DOHH2 (cell line): ENCODE measurements at regions not wholly inside any gene's neighbourhood (a gene's known extent, or its start where the extent isn't known, plus 50 kb on each side); places are given as distances from the start of the nearest gene placed in this dataset.

Experiments
- H3F3A ChIP-seq: fragments of 200-600 bp; sonication (generic), shearing (Covaris generic); 2 replicates; pipeline ENCODE4 v1.6.0; 2016; ENCODE audit warnings: antibody characterized with exemption, mild to moderate bottlenecking; ENCODE audit not compliant: control insufficient read depth, insufficient read depth
- H3K27ac ChIP-seq: fragments of 200-600 bp; sonication (generic); 2 replicates; pipeline ENCODE4 v1.5.1; 2014; ENCODE audit warnings: low read depth, mild to moderate bottlenecking, low read length, moderate library complexity
- H3K27me3 ChIP-seq: fragments of 200-600 bp; sonication (generic); 2 replicates; pipeline ENCODE4 v1.6.1; 2014; ENCODE audit warnings: mild to moderate bottlenecking, low read length, mixed read lengths; ENCODE audit not compliant: control insufficient read depth
- H3K36me3 ChIP-seq: fragments of 200-600 bp; sonication (generic); 2 replicates; pipeline ENCODE4 v1.6.1; 2014; ENCODE audit warnings: mild to moderate bottlenecking, low read length, moderate library complexity, mixed read lengths; ENCODE audit not compliant: control insufficient read depth
- H3K4me1 ChIP-seq: fragments of 200-600 bp; sonication (generic); 2 replicates; pipeline ENCODE4 v1.6.1; 2014; ENCODE audit warnings: mild to moderate bottlenecking, low read length, mixed read lengths; ENCODE audit not compliant: control insufficient read depth
- H3K4me2 ChIP-seq: fragments of 200-600 bp; sonication (generic); 2 replicates; pipeline ENCODE4 v1.6.0; 2014; ENCODE audit warnings: mild to moderate bottlenecking, low read length, moderate library complexity
- H3K4me3 ChIP-seq: fragments of 200-600 bp; sonication (generic); 2 replicates; pipeline ENCODE4 v1.5.1; 2014; ENCODE audit warnings: mild to moderate bottlenecking, low read length, mixed read lengths
- H3K79me2 ChIP-seq: fragments of 200-600 bp; sonication (generic); 2 replicates; pipeline ENCODE4 v1.6.1; 2014; ENCODE audit warnings: mild to moderate bottlenecking, low read length, mixed read lengths; ENCODE audit not compliant: control insufficient read depth
- H3K9me2 ChIP-seq: fragments of 200-600 bp; sonication (generic); replicated peaks from 2 replicates; pipeline ENCODE4 v1.6.1; 2014; ENCODE audit warnings: mild to moderate bottlenecking, low read length, mixed read lengths; ENCODE audit not compliant: control insufficient read depth
- H3K9me3 ChIP-seq: fragments of 200-600 bp; sonication (generic); 2 replicates; pipeline ENCODE4 v1.6.1; 2014; ENCODE audit warnings: antibody characterized with exemption, low read length, mixed read lengths; ENCODE audit not compliant: control insufficient read depth, insufficient read depth
- H4K20me1 ChIP-seq: fragments of 200-600 bp; sonication (generic); 2 replicates; pipeline ENCODE4 v1.6.0; 2014; ENCODE audit warnings: low read depth, mild to moderate bottlenecking, antibody characterized with exemption, low read length, moderate library complexity; ENCODE audit not compliant: control insufficient read depth, insufficient read depth
- EZH2phosphoT487 ChIP-seq: fragments of 200-600 bp; sonication (generic); IDR thresholded peaks from 2 replicates; pipeline ENCODE4 v1.6.1; 2017; ENCODE audit warnings: borderline replicate concordance, mild to moderate bottlenecking, antibody characterized with exemption, low read length, moderate library complexity, mixed read lengths
- TF ChIP-seq, protein P1 (sequence below): fragments of 200-600 bp; sonication (generic); IDR thresholded peaks from one replicate; pipeline ENCODE4 v1.5.1; 2014; ENCODE audit warnings: antibody characterized with exemption, mild to moderate bottlenecking, low read depth, low read length; ENCODE audit not compliant: poor library complexity, severe bottlenecking

- Histone ChIP-seq H3K4me2 (no peak overlapping the region), H3K27ac (no peak overlapping the region), H3K9me3 (no peaks in the 10 kb centered on the region), H3K36me3 (no peaks in the 10 kb centered on the region), H3F3A (no peaks in the 10 kb centered on the region), H3K27me3 (no peaks in the 10 kb centered on the region), H3K4me3 (no peak overlapping the region), H3K9me2 (no peaks in the 10 kb centered on the region), H3K79me2 (no peaks in the 10 kb centered on the region), H4K20me1 (no peaks in the 10 kb centered on the region), H3K4me1 (no peaks in the 10 kb centered on the region)
- TF ChIP-seq, protein P1, sequence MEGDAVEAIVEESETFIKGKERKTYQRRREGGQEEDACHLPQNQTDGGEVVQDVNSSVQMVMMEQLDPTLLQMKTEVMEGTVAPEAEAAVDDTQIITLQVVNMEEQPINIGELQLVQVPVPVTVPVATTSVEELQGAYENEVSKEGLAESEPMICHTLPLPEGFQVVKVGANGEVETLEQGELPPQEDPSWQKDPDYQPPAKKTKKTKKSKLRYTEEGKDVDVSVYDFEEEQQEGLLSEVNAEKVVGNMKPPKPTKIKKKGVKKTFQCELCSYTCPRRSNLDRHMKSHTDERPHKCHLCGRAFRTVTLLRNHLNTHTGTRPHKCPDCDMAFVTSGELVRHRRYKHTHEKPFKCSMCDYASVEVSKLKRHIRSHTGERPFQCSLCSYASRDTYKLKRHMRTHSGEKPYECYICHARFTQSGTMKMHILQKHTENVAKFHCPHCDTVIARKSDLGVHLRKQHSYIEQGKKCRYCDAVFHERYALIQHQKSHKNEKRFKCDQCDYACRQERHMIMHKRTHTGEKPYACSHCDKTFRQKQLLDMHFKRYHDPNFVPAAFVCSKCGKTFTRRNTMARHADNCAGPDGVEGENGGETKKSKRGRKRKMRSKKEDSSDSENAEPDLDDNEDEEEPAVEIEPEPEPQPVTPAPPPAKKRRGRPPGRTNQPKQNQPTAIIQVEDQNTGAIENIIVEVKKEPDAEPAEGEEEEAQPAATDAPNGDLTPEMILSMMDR, result no peak
- TF ChIP-seq EZH2phosphoT487, result no peak
These were observed 1564.4 kb downstream of the EFNA5 start for GRCh38 chr5:106106384-106106783.

- no peak overlapping the region for H3K27ac ChIP-seq
- no peaks in the 10 kb centered on the region for H3K36me3 ChIP-seq
- no peaks in the 10 kb centered on the region for H3K79me2 ChIP-seq
- H3K4me1 ChIP-seq, result no peaks in the 10 kb centered on the region
- no peaks in the 10 kb centered on the region for H3F3A ChIP-seq
- H3K4me3 ChIP-seq, result no peak overlapping the region
- no peaks in the 10 kb centered on the region for H3K9me3 ChIP-seq
- no peaks in the 10 kb centered on the region for H4K20me1 ChIP-seq
- TF ChIP-seq, protein P1, result no peak
- no peak for TF ChIP-seq EZH2phosphoT487
- no peaks in the 10 kb centered on the region for H3K9me2 ChIP-seq
- no peak overlapping the region for H3K4me2 ChIP-seq
- H3K27me3 ChIP-seq, result no peaks in the 10 kb centered on the region
These were observed 1573.4 kb downstream of the EFNA5 start for GRCh38 chr5:106097340-106097739.

DNA sequence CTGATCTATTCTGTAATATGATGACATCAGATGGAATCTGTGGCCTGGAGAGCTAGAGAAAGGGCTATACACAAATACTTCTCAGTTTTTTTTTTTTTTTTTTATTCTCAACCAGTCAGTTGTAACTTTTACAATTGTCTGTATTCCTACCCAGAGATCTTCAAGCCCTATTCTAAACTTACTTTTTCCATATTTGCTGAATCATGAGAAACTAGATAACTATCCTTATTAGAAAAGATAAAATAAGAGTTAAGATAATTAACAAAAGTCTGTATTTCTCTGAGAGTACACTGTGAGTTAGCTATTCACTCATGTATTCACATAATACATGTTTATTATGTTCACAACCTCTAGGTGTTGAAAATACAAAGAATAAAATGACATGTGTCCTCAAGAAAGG lies 1575.9 kb downstream of the EFNA5 start:
- no peaks in the 10 kb centered on the region for H3K9me3 ChIP-seq
- H3K4me2 ChIP-seq, result no peak overlapping the region
- H4K20me1 ChIP-seq, result no peaks in the 10 kb centered on the region
- H3K4me3 ChIP-seq, result no peak overlapping the region
- no peaks in the 10 kb centered on the region for H3K36me3 ChIP-seq
- no peaks in the 10 kb centered on the region for H3K79me2 ChIP-seq
- TF ChIP-seq, protein P1, result no peak
- no peak for TF ChIP-seq EZH2phosphoT487
- H3K4me1 ChIP-seq, result no peaks in the 10 kb centered on the region
- no peaks in the 10 kb centered on the region for H3K9me2 ChIP-seq
- no peaks in the 10 kb centered on the region for H3F3A ChIP-seq
- H3K27me3 ChIP-seq, result no peaks in the 10 kb centered on the region
- no peak overlapping the region for H3K27ac ChIP-seq

GRCh38 chr5:106094204-106094607 lies 1576.5 kb downstream of the EFNA5 start:
- H3K79me2 ChIP-seq, result no peaks in the 10 kb centered on the region
- no peak overlapping the region for H3K27ac ChIP-seq
- no peaks in the 10 kb centered on the region for H3K9me3 ChIP-seq
- H3F3A ChIP-seq, result no peaks in the 10 kb centered on the region
- TF ChIP-seq EZH2phosphoT487, result no peak
- TF ChIP-seq, protein P1, result no peak
- no peaks in the 10 kb centered on the region for H3K4me1 ChIP-seq
- no peaks in the 10 kb centered on the region for H3K27me3 ChIP-seq
- H3K4me3 ChIP-seq, result no peak overlapping the region
- no peak overlapping the region for H3K4me2 ChIP-seq
- H4K20me1 ChIP-seq, result no peaks in the 10 kb centered on the region
- no peaks in the 10 kb centered on the region for H3K36me3 ChIP-seq
- no peaks in the 10 kb centered on the region for H3K9me2 ChIP-seq
